ENCODE measurements at regions not wholly inside any gene's neighbourhood (a gene's known extent, or its start where the extent isn't known, plus 50 kb on each side); places are given as distances from the start of the nearest gene placed in this dataset.

DNA sequence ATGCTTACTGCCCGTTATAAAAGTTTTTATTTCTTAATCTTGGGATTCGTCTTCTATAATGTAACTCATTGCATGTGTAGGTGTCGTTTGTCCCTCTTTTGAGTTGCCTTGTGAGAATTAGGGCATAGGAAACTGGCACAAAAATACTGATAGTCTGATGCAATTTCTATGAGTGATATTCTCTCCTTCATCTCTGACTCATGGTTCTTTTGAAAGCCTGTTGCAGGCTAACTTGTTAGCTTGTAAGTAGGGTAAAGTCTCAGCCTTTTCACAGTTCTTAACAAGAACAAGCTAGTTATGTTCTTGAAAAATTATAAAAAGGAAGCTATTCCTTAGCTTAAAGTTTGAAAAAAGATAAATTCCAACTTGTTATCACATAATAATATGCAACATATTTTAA lies 1085.4 kb upstream of the NRXN1 start:
- TF ChIP-seq, protein P1, sequence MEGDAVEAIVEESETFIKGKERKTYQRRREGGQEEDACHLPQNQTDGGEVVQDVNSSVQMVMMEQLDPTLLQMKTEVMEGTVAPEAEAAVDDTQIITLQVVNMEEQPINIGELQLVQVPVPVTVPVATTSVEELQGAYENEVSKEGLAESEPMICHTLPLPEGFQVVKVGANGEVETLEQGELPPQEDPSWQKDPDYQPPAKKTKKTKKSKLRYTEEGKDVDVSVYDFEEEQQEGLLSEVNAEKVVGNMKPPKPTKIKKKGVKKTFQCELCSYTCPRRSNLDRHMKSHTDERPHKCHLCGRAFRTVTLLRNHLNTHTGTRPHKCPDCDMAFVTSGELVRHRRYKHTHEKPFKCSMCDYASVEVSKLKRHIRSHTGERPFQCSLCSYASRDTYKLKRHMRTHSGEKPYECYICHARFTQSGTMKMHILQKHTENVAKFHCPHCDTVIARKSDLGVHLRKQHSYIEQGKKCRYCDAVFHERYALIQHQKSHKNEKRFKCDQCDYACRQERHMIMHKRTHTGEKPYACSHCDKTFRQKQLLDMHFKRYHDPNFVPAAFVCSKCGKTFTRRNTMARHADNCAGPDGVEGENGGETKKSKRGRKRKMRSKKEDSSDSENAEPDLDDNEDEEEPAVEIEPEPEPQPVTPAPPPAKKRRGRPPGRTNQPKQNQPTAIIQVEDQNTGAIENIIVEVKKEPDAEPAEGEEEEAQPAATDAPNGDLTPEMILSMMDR (optimal IDR thresholded peaks at IDR 0.05 in 1 of 3, IDR thresholded peaks at IDR 0.05 in 1 of 3, conservative IDR thresholded peaks at IDR 0.05 in 1 of 3; ENCODE audit: extremely low read depth in 1 of 3, insufficient read depth in 2 of 3, low read length in 3 of 3), result no peak
- TF ChIP-seq EZH2 (IDR thresholded peaks at IDR 0.05; ENCODE audit: low read length), result no peak
